A549 (cell line): ENCODE measurements at regions not wholly inside any gene's neighbourhood (a gene's known extent, or its start where the extent isn't known, plus 50 kb on each side); places are given as distances from the start of the nearest gene placed in this dataset.
"Not testable (repeated sequence)": the region's sequence is repeated elsewhere in the genome, so short reads cannot be mapped to it uniquely, and the experiment has no call there.

ENCODE experiments used
- ATAC-seq, 2 experiments: fragments of 200-7000 bp in 1 of 2; fragments of >200 bp in 1 of 2; cut with Nextera tagmentation in 1 of 2; cut with Tn5 transposase in 1 of 2; 3 replicates each; pipeline versions ENCODE4 v1.8.0 to v1.9.1; 2018 to 2020; ENCODE audit warnings: mild to moderate bottlenecking in 1 of 2, moderate library complexity in 1 of 2
- CTCF ChIA-PET: fragments of 300-600 bp; sonication (Branson Sonifier 250); formaldehyde crosslinking; extraction: SDS; loops from one replicate; lab custom pipeline; 2021; ENCODE audit warnings: antibody characterized with exemption, inconsistent platforms; lab: Yijun Ruan, JAX
- POLR2A ChIA-PET: fragments of 350-600 bp; formaldehyde crosslinking; extraction: SDS; loops from one replicate; lab custom pipeline; 2021; ENCODE audit warnings: antibody characterized with exemption, inconsistent platforms; lab: Yijun Ruan, JAX
- DNase-seq, 2 experiments: peaks; one replicate each; pipeline versions ENCODE4 v3.0.0 to v3.0.0-alpha.2; 2011 to 2016; ENCODE audit warnings: low read depth in 1 of 2, low spot score in 1 of 2
- FAIRE-seq: peaks from 2 replicates; lab custom pipeline; 2011; peaks lifted over from hg19 to GRCh38; lab: Jason Lieb, UNC
- H3K27ac ChIP-seq, 2 experiments: fragments of >200 bp; sonication (Bioruptor Twin); formaldehyde crosslinking; 3 replicates each; pipeline ENCODE4 v1.5.1; 2016 to 2017
- H3K4me1 ChIP-seq: fragments of >200 bp; sonication (Bioruptor Twin); formaldehyde crosslinking; 3 replicates; pipeline ENCODE4 v1.6.1; 2016
- H3K4me2 ChIP-seq: fragments of >200 bp; sonication (Bioruptor Twin); formaldehyde crosslinking; 3 replicates; pipeline ENCODE4 v1.6.1; 2016
- H3K4me3 ChIP-seq: fragments of >200 bp; sonication (Bioruptor Twin); formaldehyde crosslinking; 3 replicates; pipeline ENCODE4 v1.5.1; 2016
- H3K9me3 ChIP-seq: fragments of >200 bp; sonication (Bioruptor Twin); formaldehyde crosslinking; 3 replicates; pipeline ENCODE4 v1.6.1; 2016
- CBX8 ChIP-seq: fragments of 200-600 bp; sonication (generic); IDR thresholded peaks from 2 replicates; pipeline ENCODE4 v1.6.1; 2016
- CEBPB ChIP-seq, 2 experiments: fragments of >200 bp in 1 of 2; sonication (Bioruptor Twin) in 1 of 2; formaldehyde crosslinking in 1 of 2; IDR thresholded peaks; 2 replicates each; pipeline ENCODE4 v1.6.1; 2012 to 2016
- EHMT2 ChIP-seq: fragments of 200-600 bp; sonication (generic); IDR thresholded peaks from 2 replicates; pipeline ENCODE4 v1.6.1; 2016; ENCODE audit warnings: antibody characterized with exemption, low read depth, mild to moderate bottlenecking, moderate library complexity
- FOXS1 ChIP-seq: fragments of 250-450 bp; sonication (Bioruptor Pico); IDR thresholded peaks from 2 replicates; pipeline ENCODE4 v1.5.0; 2020; ENCODE audit warnings: mild to moderate bottlenecking, moderate library complexity
- GATA3 ChIP-seq: IDR thresholded peaks from 2 replicates; pipeline ENCODE4 v1.6.1; 2012; ENCODE audit warnings: borderline replicate concordance
- HOXB5 ChIP-seq: fragments of 250-450 bp; sonication (Bioruptor Pico); IDR thresholded peaks from 2 replicates; pipeline ENCODE4 v1.5.0; 2020; ENCODE audit warnings: mild to moderate bottlenecking, moderate library complexity
- JUN ChIP-seq, 2 experiments: fragments of >200 bp; sonication (Bioruptor Twin); formaldehyde crosslinking; IDR thresholded peaks; 2 replicates in 1 of 2; 3 replicates in 1 of 2; pipeline ENCODE4 v1.6.1; 2016 to 2017
- KDM1A ChIP-seq: fragments of 200-600 bp; sonication (generic); IDR thresholded peaks from 2 replicates; pipeline ENCODE4 v1.6.1; 2016; ENCODE audit warnings: low read depth, mild to moderate bottlenecking
- KDM5A ChIP-seq: fragments of 200-600 bp; sonication (generic); IDR thresholded peaks from 2 replicates; pipeline ENCODE4 v1.6.1; 2016; ENCODE audit warnings: antibody characterized with exemption, mild to moderate bottlenecking
- MAFK ChIP-seq: fragments of 450-650 bp; IDR thresholded peaks from 2 replicates; pipeline ENCODE4 v1.6.1; 2014; ENCODE audit not compliant: partially characterized antibody
- NPAS2 ChIP-seq: fragments of 250-450 bp; sonication (Bioruptor Pico); IDR thresholded peaks from 2 replicates; pipeline ENCODE4 v1.8.0; 2022; ENCODE audit warnings: mild to moderate bottlenecking, moderate library complexity, borderline replicate concordance
- NR3C1 ChIP-seq: fragments of >200 bp; sonication (Bioruptor Twin); formaldehyde crosslinking; IDR thresholded peaks from 3 replicates; pipeline ENCODE4 v1.6.1; 2017
- POLR2A ChIP-seq: IDR thresholded peaks from 2 replicates; pipeline ENCODE4 v1.6.1; 2012; ENCODE audit warnings: mild to moderate bottlenecking, low read length
- POLR2AphosphoS2 ChIP-seq: conservative IDR thresholded peaks from 2 replicates; pipeline ENCODE4 v1.6.1; 2012; ENCODE audit warnings: low read length, improper control_type of control experiment, inconsistent platforms
- RAD21 ChIP-seq, 2 experiments: fragments of >200 bp in 1 of 2; sonication (Bioruptor Twin) in 1 of 2; formaldehyde crosslinking in 1 of 2; IDR thresholded peaks in 1 of 2; conservative IDR thresholded peaks in 1 of 2; 2 replicates in 1 of 2; 3 replicates in 1 of 2; pipeline ENCODE4 v1.6.1; 2012 to 2018; ENCODE audit warnings: inconsistent platforms in 1 of 2
- RARB ChIP-seq: fragments of 250-450 bp; sonication (Bioruptor Pico); IDR thresholded peaks from 2 replicates; pipeline ENCODE4 v1.8.0; 2021; ENCODE audit warnings: mild to moderate bottlenecking, moderate library complexity
- RCOR1 ChIP-seq: fragments of 150-350 bp; IDR thresholded peaks from 2 replicates; pipeline ENCODE4 v1.6.1; 2014; ENCODE audit warnings: antibody characterized with exemption, low read length, low read depth
- RNF2 ChIP-seq: fragments of 200-600 bp; sonication (generic); IDR thresholded peaks from 2 replicates; pipeline ENCODE4 v1.6.1; 2016; ENCODE audit warnings: low read depth, mild to moderate bottlenecking, antibody characterized with exemption, moderate library complexity, borderline replicate concordance
- ZC3H11A ChIP-seq: fragments of 450-650 bp; IDR thresholded peaks from 2 replicates; pipeline ENCODE4 v1.6.1; 2014; ENCODE audit warnings: antibody characterized with exemption, mild to moderate bottlenecking
- ZFP36 ChIP-seq: fragments of 450-650 bp; IDR thresholded peaks from 2 replicates; pipeline ENCODE4 v1.6.1; 2014; ENCODE audit warnings: borderline replicate concordance; ENCODE audit not compliant: partially characterized antibody
- ZSCAN20 ChIP-seq: fragments of 250-450 bp; sonication (Bioruptor Pico); IDR thresholded peaks from 2 replicates; pipeline ENCODE4 v1.8.0; 2022; ENCODE audit warnings: mild to moderate bottlenecking, moderate library complexity
- WGBS: methylation state at CpG from one replicate; pipeline ENCODE4 v1.1.6; 2017; ENCODE audit errors: missing lambda C conversion rate; 5-methylcytosine and 5-hydroxymethylcytosine counted together
- TF ChIP-seq, protein P1 (sequence below): fragments of >200 bp; sonication (Bioruptor Twin); formaldehyde crosslinking; IDR thresholded peaks from 2 replicates; pipeline ENCODE4 v1.6.1; 2016
- TF ChIP-seq, protein P2 (sequence below): fragments of >200 bp; sonication (Bioruptor Twin); formaldehyde crosslinking; IDR thresholded peaks from 3 replicates; pipeline ENCODE4 v1.5.1; 2016
- TF ChIP-seq, protein P3 (sequence below): fragments of 250-450 bp; sonication (Bioruptor Pico); IDR thresholded peaks from 2 replicates; pipeline ENCODE4 v1.5.0; 2020; ENCODE audit warnings: low read depth, mild to moderate bottlenecking, moderate library complexity
- TF ChIP-seq, protein P4 (sequence below): IDR thresholded peaks from 2 replicates; pipeline ENCODE4 v1.6.1; 2012

GRCh38 chr1:213698092-213698702 lies 289.6 kb upstream of the PROX1 start:
- no peak overlapping the region for H3K4me3 ChIP-seq
- H3K4me1 ChIP-seq, result no peaks in the 10 kb centered on the region
- ChIA-PET CTCF (no interaction called here), POLR2A (no interaction called here)
- ATAC-seq (no peak), FAIRE-seq (no peak), DNase-seq (no peak)
- H3K9me3 ChIP-seq, result no peaks in the 10 kb centered on the region
- TF ChIP-seq RNF2, result no peak
- TF ChIP-seq FOXS1 (CRISPR knock-in tag), result no peak
- TF ChIP-seq POLR2AphosphoS2, result no peak
- no peak for TF ChIP-seq GATA3
- TF ChIP-seq, protein P1, sequence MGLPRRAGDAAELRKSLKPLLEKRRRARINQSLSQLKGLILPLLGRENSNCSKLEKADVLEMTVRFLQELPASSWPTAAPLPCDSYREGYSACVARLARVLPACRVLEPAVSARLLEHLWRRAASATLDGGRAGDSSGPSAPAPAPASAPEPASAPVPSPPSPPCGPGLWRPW, result no peak
- no peak for TF ChIP-seq MAFK
- TF ChIP-seq KDM5A, result no peak
- TF ChIP-seq, protein P2, sequence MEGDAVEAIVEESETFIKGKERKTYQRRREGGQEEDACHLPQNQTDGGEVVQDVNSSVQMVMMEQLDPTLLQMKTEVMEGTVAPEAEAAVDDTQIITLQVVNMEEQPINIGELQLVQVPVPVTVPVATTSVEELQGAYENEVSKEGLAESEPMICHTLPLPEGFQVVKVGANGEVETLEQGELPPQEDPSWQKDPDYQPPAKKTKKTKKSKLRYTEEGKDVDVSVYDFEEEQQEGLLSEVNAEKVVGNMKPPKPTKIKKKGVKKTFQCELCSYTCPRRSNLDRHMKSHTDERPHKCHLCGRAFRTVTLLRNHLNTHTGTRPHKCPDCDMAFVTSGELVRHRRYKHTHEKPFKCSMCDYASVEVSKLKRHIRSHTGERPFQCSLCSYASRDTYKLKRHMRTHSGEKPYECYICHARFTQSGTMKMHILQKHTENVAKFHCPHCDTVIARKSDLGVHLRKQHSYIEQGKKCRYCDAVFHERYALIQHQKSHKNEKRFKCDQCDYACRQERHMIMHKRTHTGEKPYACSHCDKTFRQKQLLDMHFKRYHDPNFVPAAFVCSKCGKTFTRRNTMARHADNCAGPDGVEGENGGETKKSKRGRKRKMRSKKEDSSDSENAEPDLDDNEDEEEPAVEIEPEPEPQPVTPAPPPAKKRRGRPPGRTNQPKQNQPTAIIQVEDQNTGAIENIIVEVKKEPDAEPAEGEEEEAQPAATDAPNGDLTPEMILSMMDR, result no peak
- no peak for TF ChIP-seq ZFP36
- TF ChIP-seq RAD21 (conservative IDR thresholded peaks at IDR 0.05 in 1 of 2, IDR thresholded peaks at IDR 0.05 in 1 of 2), result no peak
- no peak for TF ChIP-seq RARB (CRISPR knock-in tag)
- no peak for TF ChIP-seq NPAS2 (CRISPR knock-in tag)
- TF ChIP-seq HOXB5 (CRISPR knock-in tag), result no peak
- TF ChIP-seq ZSCAN20 (CRISPR knock-in tag), result no peak
- TF ChIP-seq, protein P3, sequence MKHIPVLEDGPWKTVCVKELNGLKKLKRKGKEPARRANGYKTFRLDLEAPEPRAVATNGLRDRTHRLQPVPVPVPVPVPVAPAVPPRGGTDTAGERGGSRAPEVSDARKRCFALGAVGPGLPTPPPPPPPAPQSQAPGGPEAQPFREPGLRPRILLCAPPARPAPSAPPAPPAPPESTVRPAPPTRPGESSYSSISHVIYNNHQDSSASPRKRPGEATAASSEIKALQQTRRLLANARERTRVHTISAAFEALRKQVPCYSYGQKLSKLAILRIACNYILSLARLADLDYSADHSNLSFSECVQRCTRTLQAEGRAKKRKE, result no peak
- no peak for TF ChIP-seq JUN (IDR thresholded peaks at IDR 0.05)
- TF ChIP-seq EHMT2, result no peak
- no peak for TF ChIP-seq CBX8
- TF ChIP-seq, protein P4, sequence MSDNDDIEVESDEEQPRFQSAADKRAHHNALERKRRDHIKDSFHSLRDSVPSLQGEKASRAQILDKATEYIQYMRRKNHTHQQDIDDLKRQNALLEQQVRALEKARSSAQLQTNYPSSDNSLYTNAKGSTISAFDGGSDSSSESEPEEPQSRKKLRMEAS, result no peak
- H3K27ac ChIP-seq, result no peak overlapping the region
- H3K4me2 ChIP-seq, result no peak overlapping the region
- 6% methylated on average over 5 of the region's 5 CpGs for WGBS

DNA sequence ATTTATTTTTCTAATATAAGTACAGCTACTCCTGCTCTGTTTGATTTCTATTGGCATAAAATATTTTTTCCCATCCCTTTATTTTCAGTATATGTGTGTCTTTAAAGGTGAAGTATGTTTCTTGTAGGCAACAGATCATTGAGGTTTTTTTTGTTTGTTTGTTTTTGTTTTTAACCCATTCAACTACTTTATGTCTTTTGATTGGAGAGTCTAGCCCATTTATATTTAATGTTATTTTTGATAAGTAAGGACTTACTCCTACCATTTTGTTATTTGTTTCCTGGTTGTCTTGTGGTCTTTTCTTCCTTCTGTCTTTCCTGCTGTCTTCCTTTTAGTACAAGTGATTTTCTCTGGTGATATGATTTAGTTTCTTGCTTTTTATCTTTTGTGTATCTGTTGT lies 285.1 kb upstream of the PROX1 start:
- ChIA-PET POLR2A (no interaction called here), CTCF (no interaction called here)
- no peaks in the 10 kb centered on the region for H3K4me1 ChIP-seq
- no peak for FAIRE-seq
- no peak for DNase-seq
- H3K9me3 ChIP-seq, result no peaks in the 10 kb centered on the region
- H3K4me2 ChIP-seq, result no peak overlapping the region
- no peak for ATAC-seq
- TF ChIP-seq ZC3H11A (no peak), POLR2A (no peak)
- H3K27ac ChIP-seq, result no peak overlapping the region
- no peak overlapping the region for H3K4me3 ChIP-seq

DNA sequence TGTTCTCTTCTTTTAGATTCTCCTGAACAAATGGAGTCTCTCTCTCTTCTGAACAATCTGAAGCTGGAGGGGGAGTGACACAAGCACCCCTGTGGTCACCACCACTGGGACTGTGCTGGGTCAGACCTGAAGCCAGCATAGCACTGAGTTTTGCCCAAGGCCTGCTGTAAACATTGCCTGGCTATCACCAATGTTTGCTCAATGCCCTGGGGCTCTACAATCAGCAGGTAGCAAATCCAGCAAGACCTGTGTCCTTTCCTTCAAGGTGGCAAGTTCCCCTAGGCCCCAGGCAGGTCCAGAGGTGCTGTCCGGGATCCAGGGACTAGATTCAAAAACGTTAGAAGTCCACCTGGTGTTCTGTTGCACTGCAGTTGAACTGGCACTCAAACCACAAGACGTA lies 282.8 kb upstream of the PROX1 start:
- POLR2A ChIA-PET, result no interaction called here
- Histone ChIP-seq H3K4me2 (no peak overlapping the region), H3K27ac (no peak overlapping the region), H3K4me1 (no peaks in the 10 kb centered on the region), H3K4me3 (no peak overlapping the region), H3K9me3 (no peaks in the 10 kb centered on the region)
- ATAC-seq (no peak), DNase-seq (no peak), FAIRE-seq (no peak)
- CTCF ChIA-PET, result no interaction called here
- TF ChIP-seq, protein P4, result no peak
- TF ChIP-seq JUN (IDR thresholded peaks at IDR 0.05), result no peak
- no peak for TF ChIP-seq KDM1A
- TF ChIP-seq, protein P3, result no peak
- no peak for TF ChIP-seq CEBPB (IDR thresholded peaks at IDR 0.05)
- TF ChIP-seq NR3C1, result no peak
- TF ChIP-seq RCOR1, result no peak
- 6% methylated on average over 3 of the region's 3 CpGs for WGBS

DNA sequence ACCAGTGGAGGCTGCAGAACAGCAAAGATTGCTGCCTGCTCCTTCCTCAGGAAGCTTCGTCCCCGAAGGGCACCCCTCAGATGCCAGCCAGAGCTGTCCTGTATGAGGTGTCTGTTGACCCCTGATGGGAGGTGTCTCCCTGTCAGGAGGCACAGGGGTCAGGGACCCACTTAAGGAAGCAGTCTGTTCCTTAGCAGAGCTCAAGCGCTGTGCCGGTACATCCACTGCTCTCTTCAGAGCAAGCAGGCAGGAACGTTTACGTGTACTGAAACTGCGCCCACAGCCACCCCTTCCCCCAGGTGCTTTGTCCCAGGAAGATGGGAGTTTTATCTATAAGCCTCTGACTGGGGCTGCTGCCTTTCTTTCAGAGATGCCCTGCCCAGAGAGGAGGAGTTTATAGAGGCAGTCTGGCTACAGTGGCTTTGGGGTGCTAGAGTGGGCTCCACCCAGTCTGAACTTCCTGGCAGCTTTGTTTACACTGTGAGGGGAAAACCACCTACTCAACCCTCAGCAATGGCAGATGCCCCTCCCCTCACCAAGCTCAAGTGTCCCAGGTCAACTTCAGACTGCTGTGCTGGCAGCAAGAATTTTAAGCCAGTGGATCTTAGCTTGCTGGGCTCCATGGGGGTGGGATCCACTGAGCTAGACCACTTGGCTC lies 275.8 kb upstream of the PROX1 start:
- H3K27ac ChIP-seq, POLR2A ChIA-PET, FAIRE-seq, H3K4me3 ChIP-seq, DNase-seq, H3K9me3 ChIP-seq, H3K4me1 ChIP-seq, H3K4me2 ChIP-seq, ATAC-seq, CTCF ChIA-PET: not testable (repeated sequence)
- 28% methylated on average over 7 of the region's 7 CpGs for WGBS
